Fibroblast of skin of right biceps (primary cell): ENCODE measurements at regions not wholly inside any gene's neighbourhood (a gene's known extent, or its start where the extent isn't known, plus 50 kb on each side); places are given as distances from the start of the nearest gene placed in this dataset.
"Not testable (repeated sequence)": the region's sequence is repeated elsewhere in the genome, so short reads cannot be mapped to it uniquely, and the experiment has no call there.

Source experiments
- DNase-seq: peaks from one replicate; pipeline ENCODE4 v3.0.0-alpha.2; 2013

- DNase-seq: no peak
Measured at GRCh38 chr9:96156171-96156974, 145.6 kb downstream of the HSD17B3 start.

GRCh38 chr9:96154081-96154480 lies 147.9 kb downstream of the HSD17B3 start:
- no peak for DNase-seq

- DNase-seq: no peak
Measured at GRCh38 chr9:96152550-96152949, 149.4 kb downstream of the HSD17B3 start.

GRCh38 chr9:96150324-96151227 lies 151.4 kb downstream of the HSD17B3 start:
- no peak for DNase-seq

GRCh38 chr9:96149533-96150280 lies 152.3 kb downstream of the HSD17B3 start:
- no peak for DNase-seq

- DNase-seq: no peak
Measured at GRCh38 chr9:96148634-96149532, 153.1 kb downstream of the HSD17B3 start.

- not testable (repeated sequence) for DNase-seq
Measured at GRCh38 chr9:96147029-96147428, 154.9 kb downstream of the HSD17B3 start.

GRCh38 chr9:96141666-96142065 lies 160.3 kb downstream of the HSD17B3 start:
- peak; percentile 35 for DNase-seq

- DNase-seq: no peak
Measured at GRCh38 chr9:96141128-96141474, 160.9 kb downstream of the HSD17B3 start.

- DNase-seq: no peak
Measured at GRCh38 chr9:96140296-96141127, 161.5 kb downstream of the HSD17B3 start.

GRCh38 chr9:96139592-96140295 lies 162.2 kb downstream of the HSD17B3 start:
- peak; percentile 94 for DNase-seq

- DNase-seq: no peak
Measured at GRCh38 chr9:96138616-96139015, 163.4 kb downstream of the HSD17B3 start.

GRCh38 chr9:96137671-96138429 lies 164.1 kb downstream of the HSD17B3 start:
- DNase-seq: peak; percentile 68

- DNase-seq: peak; percentile 56
Measured at GRCh38 chr9:96136992-96137670, 164.8 kb downstream of the HSD17B3 start.

- no peak for DNase-seq
Measured at GRCh38 chr9:96135753-96136290, 166.2 kb downstream of the HSD17B3 start.

- DNase-seq: peak; percentile 74
Measured at GRCh38 chr9:96135076-96135752, 166.8 kb downstream of the HSD17B3 start.

GRCh38 chr9:96133321-96134021 lies 168.5 kb downstream of the HSD17B3 start:
- DNase-seq: no peak

GRCh38 chr9:96131825-96132224 lies 170.2 kb downstream of the HSD17B3 start:
- DNase-seq: no peak
